HTR-8/SVneo (cell line): ENCODE measurements at regions not wholly inside any gene's neighbourhood (a gene's known extent, or its start where the extent isn't known, plus 50 kb on each side); places are given as distances from the start of the nearest gene placed in this dataset.

Experiments used
- DNase-seq: peaks from one replicate; pipeline ENCODE4 v3.0.0; 2011; ENCODE audit warnings: low spot score, mixed read lengths; ENCODE audit not compliant: insufficient read length
- FAIRE-seq: peaks from 2 replicates; lab custom pipeline; 2011; peaks lifted over from hg19 to GRCh38; lab: Jason Lieb, UNC

DNA sequence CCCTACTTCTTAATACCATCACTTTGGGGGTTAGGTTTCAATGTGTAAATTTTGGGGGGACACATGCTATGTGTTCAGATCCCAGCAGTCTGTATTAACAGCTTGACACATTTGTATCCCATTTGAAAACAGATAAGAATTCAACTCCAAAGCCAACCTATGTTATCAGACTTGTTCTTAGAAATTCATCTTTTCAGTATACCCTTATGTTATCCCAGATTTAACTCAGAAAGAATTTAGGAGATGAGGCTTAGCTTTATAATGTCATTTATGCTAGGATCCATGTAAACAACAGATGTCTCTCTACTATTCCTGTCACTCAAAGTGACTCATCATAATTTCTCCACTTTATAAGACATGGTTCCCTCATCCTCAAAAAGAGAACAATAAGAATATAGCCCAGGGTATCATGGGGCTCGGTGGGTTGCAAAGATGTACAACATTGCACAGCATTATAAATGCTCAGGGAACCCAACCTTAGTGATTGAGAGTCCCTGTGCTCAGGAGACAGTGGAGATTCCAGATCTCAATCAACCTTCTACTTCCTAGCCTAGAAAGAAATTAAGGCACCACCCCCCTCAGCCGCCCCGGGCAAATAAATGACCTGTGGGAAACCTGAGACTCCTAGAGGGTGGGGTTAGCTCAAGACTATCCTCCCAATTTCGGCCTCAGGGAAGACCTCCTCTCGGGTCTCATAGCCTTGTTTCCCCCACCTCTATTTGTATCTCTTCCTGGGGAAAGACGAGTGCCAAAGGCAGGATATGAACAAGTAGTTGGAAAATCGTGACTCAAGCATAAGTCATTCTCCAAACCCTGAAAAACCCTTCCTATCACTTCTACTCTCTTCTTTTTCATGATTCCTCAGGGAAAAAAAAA lies 265.1 kb upstream of the CAMK1G start:
- FAIRE-seq (no peak), DNase-seq (peak; percentile 29)

DNA sequence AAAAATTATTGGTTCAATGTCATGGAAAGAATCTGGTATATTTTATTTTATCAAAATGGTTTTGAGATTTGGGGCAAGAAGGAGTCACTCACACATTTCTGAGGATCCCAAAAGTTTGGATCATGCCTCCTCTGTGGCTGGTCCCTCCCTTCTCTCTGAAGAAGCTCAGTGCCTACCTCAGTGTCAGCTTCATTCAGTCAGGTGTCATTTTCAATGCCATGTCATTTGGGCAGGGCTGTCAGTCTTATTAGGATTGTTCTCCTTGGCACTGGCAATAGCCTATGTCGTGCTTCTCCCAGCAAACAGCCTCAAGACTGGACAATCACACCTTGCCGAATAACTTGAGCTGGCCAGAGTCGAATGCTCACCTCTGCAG lies 264.5 kb upstream of the CAMK1G start:
- DNase-seq, result no peak
- no peak for FAIRE-seq

DNA sequence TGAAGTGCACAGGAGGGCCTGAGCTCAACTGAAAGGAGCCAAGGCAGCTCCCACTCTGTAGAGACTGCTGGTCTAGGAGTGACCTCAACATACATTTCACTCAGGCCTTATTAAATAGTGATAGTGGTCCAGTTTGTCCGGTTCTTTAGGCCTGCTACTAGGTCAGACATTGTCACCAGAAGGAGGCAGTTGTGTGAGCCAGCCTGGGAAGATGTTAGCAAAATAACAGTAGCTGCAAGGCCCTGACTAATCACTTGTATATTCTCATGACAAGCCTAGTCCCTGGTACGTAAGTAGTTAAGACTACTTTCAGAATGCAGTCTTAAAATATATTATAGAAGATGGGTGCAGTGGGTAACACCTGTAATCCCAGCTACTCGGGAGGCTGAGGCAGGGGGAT lies 264.0 kb upstream of the CAMK1G start:
- FAIRE-seq (no peak), DNase-seq (no peak)

DNA sequence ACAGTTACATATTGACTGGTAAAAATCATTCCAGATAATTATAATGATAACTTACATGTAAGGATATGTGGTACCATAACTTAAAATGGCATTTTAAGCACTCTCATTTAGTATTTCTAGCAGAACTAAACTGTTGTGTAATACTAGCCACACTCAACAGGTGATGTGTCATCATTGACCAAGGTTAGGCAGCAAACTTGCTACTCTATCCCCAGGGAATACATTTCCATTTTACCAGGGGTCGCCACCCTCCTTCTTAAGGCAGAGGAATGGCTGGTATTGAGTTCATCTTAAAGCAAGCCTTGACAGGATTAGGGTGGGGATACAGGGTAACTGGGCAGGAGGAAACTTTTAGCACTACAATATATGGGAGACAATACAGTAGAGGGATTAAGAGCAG lies 259.8 kb upstream of the CAMK1G start:
- DNase-seq, result no peak
- FAIRE-seq, result no peak

DNA sequence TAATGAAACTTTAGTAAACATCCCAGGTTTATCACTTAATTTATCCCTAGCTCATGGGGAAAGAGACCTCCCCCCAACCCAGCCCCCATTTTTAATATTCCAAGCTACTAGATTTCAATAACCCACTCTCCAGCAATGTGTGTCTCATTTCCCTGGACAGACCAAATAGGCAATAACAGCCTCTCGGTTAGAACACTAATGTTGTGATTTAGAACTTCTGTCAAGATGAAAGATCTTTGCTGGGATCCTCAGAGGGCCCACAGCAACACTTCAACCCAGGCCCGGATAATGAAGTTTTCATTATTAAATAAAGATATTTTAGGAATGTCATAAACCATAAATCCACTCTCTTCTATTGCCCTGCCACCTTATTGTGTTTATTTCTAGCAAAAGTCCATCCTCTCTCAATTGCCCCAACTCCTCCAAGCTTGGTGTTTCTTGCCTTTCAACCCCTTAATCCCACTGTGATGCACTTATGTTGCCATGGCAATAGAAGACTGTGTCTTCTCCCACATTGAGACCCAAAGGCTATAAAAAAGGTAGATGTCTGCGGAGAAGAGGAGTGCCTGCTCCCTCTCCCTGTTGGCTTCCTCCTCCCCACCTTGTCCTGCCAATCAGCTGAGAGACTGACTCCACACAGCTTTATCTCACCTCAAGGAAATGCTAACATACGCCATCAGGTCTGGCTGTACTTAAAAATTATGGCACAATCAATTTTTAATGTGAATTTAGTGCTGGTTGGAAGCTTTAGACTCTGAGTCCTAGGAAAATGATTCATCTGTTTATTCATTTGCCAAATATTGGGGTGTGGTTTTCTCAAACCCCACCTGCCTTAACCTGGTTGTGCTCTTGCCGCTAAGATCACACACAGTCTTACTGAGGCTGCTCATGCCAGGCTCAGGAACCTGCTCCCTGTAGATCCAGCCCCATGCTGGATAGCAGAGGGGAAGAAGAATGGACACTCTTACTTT lies 258.3 kb upstream of the CAMK1G start:
- DNase-seq, result no peak
- no peak for FAIRE-seq

DNA sequence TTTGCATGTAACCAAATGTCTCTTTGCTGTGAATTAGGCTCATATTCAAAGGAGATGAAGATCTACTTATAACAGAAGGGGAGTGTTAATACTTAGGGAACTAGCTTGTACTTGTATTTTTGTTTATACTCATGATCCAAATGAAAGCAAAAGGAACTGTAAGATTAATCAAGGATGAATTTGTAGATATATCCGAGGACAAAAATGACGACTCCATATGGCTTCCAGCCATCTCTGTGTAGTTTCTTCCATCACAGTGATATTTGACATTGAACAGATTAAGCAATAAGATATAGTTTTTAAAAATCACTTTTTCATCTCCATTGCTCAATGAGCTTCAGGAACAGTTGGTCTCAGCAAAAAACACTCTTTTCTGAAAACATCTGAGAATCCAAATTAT lies 257.4 kb upstream of the CAMK1G start:
- FAIRE-seq (no peak), DNase-seq (no peak)

DNA sequence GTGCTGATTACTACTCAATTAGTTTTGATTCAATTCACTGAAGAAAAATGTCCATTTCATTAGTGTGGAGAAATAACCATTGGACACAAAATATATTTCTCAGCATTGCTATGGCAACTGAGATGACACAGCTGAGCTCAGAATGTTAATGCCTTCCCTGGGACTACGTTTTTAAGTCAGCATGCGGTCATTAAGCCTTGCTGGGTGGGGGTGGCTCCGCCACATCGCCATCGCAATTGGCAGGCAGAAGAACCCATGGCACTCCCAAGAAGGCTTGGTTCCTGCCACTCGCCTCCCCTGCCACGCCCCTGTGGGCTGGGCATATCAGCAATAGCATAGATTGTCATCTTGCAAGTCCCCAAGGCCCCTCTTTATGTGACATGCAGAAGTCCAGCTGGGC lies 256.7 kb upstream of the CAMK1G start:
- FAIRE-seq (no peak), DNase-seq (no peak)

DNA sequence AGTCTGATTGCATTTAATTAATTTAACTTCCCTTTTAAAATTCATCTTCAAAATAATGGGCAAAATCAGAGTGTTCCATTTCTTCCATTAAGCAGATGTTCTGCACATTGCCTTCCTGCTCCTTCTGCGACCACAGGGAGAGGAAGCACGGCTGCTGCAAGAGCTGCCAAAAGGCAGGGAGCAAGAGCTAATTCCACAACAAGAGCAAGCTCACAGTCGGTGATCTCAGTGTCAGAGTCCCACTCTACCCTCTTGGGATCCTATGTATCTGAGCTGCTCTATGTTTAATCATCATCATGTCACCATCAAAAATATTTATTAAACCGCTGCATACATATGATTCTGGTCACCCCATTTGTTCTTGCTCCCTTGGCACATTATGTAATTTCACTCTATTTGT lies 255.3 kb upstream of the CAMK1G start:
- DNase-seq, result no peak
- FAIRE-seq, result no peak

DNA sequence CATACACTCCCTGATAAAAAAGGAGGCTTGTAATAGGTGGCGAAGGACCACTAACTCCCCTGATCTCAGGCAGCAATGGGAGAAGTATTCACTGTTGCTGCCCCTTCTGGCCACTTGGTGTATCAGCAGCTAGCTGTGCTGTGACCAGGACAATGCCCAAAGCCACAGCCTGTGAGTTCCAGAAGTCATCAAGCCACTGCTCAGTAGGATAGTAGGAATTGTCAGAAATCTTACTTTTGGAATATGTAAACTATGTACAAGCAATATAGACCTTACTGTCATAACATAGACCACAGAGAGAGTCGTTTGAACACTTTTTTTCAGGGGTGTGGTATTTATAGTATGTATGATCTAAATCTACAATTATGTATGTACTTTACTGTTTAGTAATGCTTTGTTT lies 248.3 kb upstream of the CAMK1G start:
- peak; percentile 37 for DNase-seq
- FAIRE-seq, result peak; percentile 77

DNA sequence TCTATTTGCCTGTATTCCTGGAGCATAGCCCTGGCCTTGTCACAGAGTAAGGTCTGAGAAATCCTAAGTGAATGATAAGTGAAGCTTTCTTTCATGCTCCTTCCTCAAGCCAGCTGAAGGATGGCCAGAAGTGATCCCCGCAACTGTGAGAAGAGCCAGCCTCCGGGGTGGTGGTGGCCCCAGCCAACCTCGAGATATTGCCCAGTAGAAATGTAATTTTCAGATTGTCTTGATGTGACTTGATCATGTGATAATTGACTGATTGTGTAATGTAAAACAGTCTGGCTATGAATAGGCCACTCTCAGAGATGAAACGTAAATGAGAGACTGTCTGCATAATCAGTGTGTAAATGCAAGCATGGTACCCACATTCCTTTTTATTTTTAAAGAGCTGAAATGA lies 242.4 kb upstream of the CAMK1G start:
- DNase-seq (no peak), FAIRE-seq (peak; percentile 42)

DNA sequence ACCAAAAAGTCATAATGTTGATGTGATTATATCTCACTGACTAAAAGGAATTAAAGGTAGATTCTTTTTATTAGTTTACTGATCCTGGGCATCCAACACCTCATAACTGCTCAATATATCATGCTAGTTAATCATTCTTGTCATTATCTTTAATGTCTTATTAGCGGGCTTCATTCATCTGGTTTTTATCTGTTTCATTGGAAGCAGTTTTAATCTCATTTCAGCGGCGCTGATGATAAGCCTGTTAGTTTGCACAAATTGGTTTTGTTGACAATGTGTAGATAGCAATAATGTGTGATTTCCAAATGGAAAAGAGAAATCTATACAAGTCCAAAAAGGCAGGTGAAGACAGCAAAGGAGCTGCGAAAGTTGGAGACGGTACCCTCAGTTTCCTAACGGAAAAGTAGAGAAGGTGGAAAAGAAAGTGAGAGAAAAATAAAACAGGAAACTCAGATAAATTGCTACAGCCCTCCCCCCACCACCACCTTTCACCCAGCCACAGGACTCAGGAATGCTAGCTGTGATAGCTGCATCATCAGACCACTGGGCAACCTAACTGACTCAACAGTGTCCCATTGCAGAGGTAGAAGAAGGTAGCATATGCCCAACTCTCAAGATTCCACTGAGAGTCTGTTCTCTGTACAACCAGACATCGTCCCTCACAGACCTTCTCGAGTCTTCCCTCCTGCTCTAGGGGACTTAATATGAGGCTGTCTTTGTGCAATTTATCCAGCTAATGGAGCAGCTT lies 241.7 kb upstream of the CAMK1G start:
- DNase-seq, result no peak
- no peak for FAIRE-seq

DNA sequence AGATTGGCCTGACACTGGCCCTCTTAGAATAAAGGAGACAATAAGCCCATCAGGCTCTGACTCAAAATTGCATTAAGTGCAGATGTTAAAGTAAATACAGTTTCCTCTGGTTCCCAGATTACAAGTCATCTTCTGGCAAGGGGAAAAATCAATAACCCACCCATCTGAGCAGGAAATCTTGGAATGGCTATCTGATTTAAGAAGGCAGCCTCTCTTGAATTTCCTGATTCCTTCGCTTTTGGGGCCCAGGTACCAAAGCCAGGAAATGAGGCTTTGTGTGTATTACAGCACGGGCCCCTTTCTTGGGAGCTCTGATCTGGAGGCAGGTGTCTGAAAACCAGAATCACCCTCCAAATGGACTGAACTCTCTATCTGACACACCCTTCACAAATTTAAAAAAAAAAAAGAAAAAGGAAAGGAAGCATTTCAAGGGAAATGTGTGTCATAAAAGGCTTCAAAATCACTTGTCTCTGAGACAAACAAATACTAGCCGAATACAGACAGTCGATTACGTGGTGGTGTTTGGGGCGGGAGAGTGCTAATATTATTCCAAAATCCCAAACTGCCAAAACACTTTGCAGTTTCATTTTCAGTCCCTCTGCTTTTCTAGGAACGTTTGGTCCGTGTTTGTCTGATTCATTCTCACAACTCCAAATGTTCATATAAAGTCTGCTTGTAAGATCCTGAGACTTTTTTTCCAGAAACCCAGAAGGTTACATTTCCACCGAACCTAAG lies 240.9 kb upstream of the CAMK1G start:
- FAIRE-seq, result no peak
- no peak for DNase-seq

DNA sequence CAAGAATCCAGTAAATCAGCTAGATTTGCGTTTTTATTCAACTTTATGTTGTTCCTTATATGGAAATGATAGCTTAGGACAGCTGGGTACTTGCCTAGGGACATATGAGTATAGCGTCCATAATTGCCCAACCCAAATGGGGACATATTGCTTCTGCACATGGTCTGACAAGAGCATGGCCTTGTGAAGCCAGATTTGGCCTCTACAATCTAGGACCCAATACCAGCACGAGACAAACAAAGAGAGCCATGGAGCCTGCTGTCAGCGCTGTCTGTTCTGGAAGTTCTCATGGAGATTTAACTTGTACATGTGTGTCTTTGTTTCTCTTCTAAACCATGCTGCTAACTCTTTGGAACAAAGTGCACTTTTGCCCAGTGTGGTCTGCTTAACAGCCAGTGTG lies 240.0 kb upstream of the CAMK1G start:
- DNase-seq, result no peak
- no peak for FAIRE-seq

DNA sequence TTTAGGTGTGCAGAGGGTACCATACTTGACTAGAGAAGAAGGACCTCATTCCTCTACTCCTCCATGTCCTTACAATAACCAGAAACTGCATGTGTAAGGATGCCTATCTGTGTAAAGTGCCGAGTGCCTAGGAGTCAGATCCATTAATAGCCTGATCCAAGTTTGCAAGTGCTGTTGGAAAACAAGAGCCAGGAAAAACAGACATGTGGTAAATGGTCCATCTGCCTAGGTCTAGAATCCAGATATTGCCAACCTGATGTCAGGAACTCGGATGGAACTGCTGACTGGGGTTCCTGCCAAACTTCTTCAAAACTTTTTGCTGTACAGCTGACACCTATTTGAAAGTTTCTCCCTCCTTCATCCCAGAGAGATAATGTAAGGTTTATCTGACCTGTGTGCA lies 239.4 kb upstream of the CAMK1G start:
- DNase-seq, result no peak
- no peak for FAIRE-seq

DNA sequence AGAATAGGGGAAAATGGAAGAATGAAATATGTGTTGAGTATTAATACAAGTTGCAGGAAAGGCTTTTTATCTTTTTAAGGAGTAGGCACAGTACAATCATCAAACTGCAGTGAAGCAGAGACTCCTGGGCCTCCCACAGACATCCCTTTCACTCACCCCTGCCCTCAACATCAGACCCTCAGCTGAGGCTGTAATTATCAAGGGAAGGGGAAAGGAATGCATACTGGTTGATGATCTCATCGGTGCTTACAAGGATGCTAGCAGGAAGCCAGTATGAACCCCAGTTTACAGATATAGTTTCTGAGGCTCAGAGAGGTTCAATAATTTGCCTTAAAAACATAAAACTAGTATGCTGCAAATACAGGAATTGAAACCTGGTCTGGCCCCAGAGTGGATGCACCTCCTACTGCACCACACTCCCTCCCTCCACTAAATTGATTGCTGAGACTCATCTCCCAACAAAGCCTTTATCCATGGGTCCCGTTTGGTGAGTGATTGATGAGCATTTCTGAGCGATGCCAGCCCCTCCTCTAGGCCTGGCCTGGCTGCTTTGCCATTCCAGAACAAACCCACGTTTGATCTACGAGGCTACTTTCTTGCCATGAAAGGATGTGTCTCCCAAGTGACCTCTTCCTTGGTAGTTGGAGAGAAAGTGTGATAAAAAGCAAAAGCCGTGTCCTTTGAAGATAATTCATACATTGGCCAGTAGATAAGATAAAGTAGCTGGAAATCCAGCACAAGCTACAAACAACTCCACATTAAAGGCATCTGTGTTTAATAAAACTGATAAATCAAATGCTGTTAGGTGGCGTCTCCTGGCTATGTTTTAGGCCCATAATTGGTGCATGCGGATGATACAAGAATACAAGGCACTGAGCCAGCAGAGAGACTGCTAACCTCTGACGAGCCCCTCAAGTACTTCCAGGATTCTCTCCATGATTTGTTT lies 233.9 kb upstream of the CAMK1G start:
- DNase-seq, result peak; percentile 39
- FAIRE-seq, result peak; percentile 33

DNA sequence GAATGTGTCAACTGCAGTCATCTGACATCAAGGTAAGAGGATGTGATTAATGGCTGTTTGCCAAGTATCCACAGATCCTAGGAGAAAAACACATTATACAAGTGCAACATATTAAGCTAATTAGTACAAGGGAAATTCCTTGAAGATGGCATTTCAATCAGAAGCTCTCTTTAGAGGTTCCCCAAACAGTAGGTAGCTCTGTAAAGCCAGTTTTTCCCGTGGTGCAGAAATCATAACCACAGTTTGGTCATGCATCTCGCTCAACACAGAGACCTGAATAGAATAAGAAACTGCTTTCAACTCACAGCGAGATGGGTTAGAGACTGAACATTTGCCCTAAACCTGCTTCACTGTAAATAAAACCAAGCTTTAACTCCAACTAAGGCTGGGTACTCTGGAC lies 230.5 kb upstream of the CAMK1G start:
- DNase-seq, result no peak
- FAIRE-seq, result no peak

DNA sequence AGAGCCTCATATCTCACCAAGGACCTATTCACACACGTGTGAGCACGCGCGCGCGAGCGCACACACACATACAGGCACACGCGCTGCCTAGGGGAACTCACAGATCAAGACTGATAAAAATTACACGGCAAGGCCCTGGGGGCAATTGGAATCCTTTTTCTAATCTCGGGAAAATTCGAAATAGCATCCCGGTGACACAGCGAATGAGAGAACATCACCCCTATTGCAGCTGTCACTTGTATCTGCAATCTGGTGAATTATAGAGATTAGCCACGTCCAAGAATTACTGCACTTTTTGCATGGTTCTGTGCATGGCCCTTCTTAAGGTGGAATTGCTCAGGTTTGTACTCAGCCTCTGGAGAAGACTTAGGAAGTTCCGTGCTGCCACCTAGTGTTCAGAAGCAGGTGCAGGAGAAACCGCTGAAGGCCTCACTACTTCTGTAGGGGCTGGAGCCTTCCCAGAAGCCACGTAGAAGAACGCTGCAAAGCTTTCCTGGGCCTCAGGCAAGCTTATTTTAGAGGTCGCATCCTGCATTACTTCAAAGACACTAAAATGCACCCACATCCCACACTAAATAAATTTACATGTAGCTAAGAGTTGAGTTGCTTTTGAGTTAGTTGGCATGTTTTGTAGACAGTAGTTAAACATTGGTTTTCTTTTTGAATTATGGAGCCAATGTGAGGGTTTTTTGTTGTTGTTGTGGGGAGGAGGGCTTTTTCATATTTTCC lies 229.2 kb upstream of the CAMK1G start:
- FAIRE-seq, result peak; percentile 16
- peak; percentile 83 for DNase-seq

DNA sequence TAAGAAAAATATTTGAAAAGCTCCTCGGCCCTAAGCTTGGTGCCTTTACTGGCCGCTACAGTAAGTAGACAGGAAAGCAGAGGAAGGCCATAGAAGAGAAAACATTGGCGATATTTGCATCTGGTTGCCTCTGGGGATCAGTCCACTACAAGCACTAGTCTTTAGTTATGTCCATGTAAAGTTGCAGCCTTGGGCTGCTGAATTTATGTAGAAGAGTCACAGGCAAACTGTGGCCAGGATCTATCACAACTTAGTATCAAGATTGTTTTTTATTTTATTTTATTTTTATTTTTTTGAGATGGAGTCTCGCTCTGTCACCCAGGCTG lies 228.7 kb upstream of the CAMK1G start:
- no peak for FAIRE-seq
- DNase-seq, result no peak
